ENCODE measurements at regions not wholly inside any gene's neighbourhood (a gene's known extent, or its start where the extent isn't known, plus 50 kb on each side); places are given as distances from the start of the nearest gene placed in this dataset.
"Not testable (repeated sequence)": the region's sequence is repeated elsewhere in the genome, so short reads cannot be mapped to it uniquely, and the experiment has no call there.

GRCh38 chr21:10367586-10367985, 153.8 kb upstream of the TPTE start:
- peak; percentile 6 to 15 for ATAC-seq

DNA sequence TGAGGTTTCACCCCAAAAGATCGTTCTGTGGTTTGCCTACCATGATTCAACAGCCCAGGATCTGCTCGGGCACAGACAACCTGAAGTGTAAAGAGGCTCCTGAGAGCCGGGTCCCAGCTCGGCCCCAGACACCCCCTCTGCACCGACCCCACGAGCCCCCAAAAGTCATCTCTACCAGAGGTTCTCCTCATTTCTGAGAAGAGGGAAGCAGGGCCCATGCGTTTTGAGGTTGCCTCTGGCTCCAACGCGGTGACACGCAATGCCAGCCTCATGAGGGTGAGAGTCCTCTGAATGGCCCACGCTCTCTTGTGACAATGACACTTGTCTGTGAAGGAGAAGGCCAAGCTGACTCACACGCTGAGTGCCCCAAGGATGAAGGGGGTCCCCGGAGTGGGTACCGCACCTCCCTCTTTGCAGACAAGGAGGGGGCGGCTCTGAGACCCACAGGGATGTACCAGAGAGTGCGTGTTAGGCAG, 153.0 kb upstream of the TPTE start:
- peak; percentile 15 to 22 for ATAC-seq

- not testable (repeated sequence) for ATAC-seq
Measured at GRCh38 chr21:10369289-10369688, 152.1 kb upstream of the TPTE start.

DNA sequence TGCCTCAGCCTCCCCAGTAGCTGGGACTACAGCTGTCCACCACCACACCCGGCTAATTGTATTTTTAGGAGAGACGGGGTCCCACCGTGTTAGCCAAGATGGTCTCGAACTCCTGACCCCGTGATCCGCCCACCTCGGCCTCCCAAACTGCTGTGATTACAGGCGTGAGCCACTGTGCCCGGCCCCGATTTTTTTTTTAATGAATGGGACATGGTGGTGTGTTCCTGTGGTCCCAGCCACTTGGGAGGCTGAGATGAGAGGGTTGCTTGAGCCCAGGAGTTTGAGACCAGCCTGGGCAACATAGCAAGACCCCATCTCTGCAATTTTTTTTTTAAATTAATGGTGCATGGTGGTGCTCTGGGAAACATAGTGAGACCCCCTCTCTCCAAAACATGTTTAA, 143.6 kb upstream of the TPTE start:
- ATAC-seq = not testable (repeated sequence)

DNA sequence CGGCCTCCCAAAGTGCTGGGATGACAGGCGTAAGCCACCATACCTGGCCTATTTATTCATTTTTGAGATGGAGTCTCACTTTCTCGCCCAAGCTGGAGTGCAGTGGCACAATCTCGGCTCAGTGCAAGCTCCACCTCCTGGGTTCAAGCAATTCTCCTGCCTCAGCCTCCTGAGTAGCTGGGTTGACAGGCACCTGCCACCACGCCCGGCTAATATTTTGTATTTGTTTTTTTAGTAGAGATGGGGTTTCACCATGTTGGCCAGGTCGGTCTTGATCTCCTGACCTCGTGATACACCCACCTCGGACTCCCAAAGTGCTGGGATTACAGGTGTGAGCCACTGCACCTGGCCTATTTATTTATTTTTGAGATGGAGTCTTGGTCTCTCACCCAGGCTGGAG, 141.6 kb upstream of the TPTE start:
- ATAC-seq = not testable (repeated sequence)

- not testable (repeated sequence) for ATAC-seq
Measured at GRCh38 chr21:10381687-10382060, 139.7 kb upstream of the TPTE start.

DNA sequence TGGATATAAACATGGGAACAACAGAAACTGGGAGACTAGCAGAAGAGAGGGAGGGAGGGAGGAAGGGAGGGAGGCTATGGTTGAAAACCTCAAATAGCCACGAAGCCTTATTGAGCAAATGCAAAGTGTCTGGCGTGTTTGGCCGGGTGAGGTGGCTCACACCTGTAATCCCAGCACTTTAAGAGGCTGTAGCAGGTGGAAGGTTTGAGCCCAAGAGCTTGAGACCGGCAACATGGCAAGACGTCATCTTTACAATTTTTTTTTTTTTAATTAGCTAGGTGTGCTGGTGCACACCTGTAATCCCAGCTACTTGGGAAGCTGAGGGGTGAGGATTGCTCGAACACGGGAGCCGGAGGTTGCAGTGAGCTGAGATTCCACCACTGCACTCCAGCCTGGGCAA, 139.2 kb upstream of the TPTE start:
- ATAC-seq = not testable (repeated sequence)

DNA sequence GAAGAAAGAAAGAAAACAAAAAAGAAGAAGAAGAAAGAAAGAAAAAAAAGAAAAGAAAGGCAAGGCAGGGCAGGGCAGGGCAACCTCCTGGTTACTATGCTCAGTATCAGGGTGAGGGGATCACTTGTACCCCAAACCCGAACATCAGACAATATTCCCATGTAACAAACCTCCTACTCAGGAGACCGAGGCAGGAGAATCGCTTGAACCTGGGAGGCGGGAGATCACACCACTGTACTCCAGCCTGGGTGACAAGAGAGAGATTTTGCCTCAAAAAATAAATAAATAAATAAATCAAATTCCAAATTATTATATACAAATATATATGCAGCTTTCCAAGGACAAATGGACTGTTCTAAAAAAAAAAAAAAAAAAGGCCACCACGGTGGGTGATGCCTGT, 138.8 kb upstream of the TPTE start:
- not testable (repeated sequence) for ATAC-seq

DNA sequence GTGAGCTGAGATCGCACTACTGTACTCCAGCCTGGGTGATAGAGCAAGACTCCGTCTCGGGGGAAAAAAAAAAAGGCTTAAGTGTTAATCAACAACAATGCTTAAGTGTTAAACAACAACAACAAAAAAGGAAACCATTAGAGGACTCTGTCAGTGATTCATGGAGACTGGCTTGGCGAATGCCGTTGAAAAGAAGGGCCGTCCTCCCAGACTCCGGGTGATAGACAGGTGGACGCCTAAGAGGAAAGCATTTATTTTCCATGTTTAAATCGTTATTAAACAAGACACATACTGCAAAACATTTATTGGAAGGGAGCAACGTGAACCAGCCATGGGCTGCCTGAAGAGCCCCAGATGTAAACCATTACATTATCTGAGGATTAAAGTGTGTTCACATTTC, 137.8 kb upstream of the TPTE start:
- not testable (repeated sequence) for ATAC-seq

GRCh38 chr21:10384304-10384861, 137.0 kb upstream of the TPTE start:
- ATAC-seq = not testable (repeated sequence)

- ATAC-seq = not testable (repeated sequence)
Measured at GRCh38 chr21:10385202-10385601, 136.2 kb upstream of the TPTE start.

DNA sequence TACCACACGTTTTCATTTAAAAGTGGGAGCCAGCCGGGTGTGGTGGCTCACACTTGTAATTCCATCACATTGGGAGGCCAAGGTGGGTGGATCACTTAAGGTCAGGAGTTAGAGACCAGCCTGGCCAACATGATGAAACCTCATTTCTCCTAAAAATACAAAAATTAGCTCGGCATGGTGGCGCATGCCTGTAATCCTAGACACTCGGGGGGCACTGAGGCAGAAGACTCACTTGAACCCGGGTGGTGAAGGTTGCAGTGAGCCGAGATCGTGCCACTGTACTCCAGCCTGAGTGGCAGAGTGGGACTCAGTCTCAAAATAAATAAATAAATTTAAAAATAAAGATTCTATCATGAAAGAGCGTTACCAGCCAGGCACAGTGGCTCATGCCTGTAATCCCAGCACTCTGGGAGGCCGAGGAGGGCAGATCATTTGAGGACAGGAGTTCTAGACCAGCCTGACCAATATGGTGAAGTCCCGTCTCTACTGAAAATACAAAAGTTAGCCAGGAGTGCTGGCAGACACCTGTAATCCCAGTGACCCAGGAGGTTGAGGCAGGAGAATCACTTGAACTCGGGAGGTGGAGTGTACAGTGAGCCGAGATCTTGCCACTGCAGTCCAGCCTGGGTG, 135.4 kb upstream of the TPTE start:
- peak in 1 of 2 donors; percentile 26 for ATAC-seq

DNA sequence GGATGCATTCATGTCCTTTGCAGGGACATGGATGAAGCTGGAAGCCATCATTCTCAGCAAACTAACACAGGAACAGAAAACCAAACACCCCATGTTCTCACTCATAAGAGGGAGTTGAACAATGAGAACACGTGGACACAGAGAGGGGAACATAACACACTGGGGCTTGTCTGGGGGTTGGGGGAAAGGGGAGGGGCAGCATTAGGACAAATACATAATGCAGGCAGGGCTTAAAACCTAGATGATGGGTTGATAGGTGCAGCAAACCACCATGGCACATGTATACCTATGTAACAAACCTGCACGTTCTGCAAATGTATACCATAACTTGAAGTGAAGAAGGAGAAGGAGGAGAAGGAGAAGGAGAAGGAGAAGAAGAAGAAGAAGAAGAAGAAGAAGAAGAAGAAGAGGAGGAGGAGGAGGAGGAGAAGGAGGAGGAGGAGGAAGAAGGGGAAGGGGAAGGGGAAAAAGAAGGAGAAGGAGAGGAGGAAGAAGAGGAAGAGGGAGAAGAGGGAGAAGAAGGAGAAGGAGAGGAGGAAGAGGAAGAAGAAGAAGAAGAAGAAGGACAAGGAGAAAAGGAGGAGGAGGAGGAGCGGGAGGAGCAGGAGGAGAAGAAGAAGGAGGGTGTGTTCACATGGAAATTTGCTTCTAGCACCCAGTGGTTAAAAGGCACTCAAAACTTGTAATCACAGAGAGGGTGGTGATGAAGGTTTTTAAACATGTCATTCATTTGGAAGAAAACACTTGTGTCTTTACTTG, 133.5 kb upstream of the TPTE start:
- not testable (repeated sequence) for ATAC-seq

DNA sequence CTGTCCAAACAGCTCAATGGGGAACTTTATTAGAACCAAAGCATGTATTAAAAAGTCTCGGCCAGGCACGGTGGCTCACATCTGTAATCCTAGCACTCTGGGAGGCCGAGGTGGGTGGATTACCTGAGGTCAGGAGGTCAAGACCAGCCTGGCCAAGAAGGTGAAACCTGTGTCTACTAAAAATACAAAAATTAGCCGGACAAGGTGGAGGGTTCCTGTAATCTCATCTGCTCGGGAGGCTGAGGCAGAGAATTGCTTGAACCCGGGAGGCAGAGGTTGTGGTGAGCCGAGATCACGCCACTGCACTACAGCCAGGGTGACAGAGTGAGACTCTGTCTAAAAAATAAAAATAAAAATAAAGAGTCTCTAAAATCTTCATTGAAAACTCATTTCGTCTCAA, 132.8 kb upstream of the TPTE start:
- not testable (repeated sequence) for ATAC-seq

- ATAC-seq = not testable (repeated sequence)
Measured at GRCh38 chr21:10392301-10392700, 129.1 kb upstream of the TPTE start.

GRCh38 chr21:10395963-10396362, 125.4 kb upstream of the TPTE start:
- ATAC-seq = not testable (repeated sequence)

DNA sequence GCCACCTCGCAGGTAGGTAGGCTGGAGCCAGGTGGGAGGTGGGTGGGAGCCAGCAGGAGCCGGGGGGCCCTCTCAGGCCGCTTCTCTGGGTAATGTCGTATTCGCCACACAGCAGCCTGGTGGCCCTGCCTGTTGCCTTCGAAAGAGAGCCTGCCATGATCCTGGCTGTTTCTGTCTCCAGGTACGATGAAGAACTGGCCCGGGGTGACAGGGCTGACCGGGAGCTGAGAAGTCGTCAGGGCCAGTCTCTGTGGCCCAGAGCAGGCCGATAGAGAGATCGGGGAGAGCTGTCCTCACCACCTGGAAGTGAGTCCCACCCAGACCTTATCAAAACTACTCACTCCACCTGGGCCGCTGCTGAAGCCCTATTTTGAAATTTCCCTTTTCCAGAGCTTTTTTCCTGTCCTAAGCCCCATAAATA, 123.9 kb upstream of the TPTE start:
- peak in 1 of 2 donors; percentile 2 for ATAC-seq

DNA sequence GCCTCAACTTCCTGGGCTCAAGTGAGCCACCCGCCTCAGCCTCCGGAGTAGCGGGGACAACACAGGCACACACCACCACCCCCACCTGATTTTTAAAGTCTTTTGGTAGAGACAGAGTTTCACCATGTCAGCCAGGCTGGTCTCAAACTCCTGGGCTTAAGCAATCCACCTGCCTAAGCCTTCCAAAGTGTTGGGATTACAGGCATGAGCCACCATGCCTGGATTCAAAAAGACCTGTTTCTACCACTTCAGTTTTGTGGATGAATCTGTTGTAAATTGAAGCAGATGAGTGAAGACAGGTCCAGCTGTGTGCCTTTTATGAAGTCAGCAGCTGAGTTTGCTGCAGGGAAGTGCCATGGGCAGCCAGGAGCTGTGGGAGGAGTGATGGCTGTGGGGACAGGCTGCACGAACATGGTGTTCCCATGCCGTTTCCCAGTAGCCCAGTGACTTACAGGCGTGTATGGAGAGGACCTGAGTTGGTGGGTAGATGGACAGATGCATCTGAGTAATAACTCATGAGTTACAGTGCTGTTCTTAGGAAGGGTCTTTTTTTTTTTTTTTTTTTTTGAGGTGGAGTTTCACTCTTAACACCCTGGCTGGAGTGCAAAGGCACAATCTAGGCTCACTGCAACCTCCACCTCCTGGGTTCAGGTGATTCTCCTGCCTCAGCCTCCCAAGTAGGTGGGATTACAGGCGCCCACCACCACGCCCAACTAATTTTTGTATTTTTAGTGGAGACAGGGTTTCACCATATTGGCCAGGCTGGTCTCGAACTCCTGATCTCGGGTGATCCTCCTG, 122.5 kb upstream of the TPTE start:
- ATAC-seq = not testable (repeated sequence)

DNA sequence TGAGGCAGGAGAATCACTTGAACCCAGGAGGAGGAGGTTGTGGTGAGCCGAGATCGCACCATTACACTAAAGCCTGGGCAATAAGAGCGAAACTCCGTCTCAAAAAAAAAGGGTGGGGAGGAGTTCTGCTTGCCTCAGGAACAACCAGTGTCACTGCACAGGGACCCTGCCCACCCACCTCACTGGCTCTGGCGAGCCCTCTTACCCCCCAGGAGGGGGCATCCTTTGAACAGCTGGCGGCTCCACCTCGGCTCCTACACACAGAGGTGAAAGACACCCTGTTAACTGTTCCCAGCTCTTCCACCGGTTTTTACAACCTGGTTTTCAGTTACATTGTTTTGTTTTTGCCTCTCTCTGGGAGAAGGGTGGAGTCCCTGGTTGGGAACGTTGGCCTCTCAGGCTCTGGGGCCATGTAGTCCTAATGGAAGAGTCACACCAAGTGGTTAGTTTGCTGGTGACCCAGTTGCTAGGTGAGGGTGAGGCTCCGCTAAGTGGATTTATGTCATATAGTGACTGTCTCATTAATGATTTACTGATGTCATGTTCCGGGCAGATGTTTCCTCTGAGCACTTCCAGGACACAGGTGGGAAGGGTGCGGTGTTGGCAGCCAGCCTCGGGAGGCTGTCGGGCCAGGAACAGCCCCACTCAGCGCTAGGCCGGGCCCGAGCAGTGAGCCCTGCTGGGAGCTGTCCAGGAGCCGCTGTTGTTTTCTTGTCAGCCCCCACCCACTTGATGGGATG, 120.6 kb upstream of the TPTE start:
- not testable (repeated sequence) for ATAC-seq

GRCh38 chr21:10402461-10402860, 118.9 kb upstream of the TPTE start:
- ATAC-seq = peak in 1 of 2 donors; percentile 10

DNA sequence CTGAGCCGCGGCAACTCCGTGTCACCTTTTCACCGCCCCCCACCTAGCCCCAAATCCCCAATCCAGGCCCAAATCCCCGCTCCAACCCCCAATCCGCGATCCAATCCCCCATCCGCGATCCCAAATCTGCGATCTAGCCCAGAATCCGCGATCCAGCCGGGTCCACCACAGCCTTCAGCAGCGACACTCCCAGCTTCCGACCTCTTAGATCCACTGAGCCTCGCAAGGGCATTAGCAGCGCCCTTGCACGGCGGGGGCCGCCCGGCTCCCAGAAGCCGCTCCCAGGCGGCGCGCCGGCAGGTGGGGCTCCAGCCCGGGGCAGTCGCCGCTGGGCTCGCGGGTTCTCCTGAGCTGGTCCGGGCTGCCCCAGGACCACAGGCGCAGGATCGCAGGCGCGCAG, 116.1 kb upstream of the TPTE start:
- ATAC-seq = not testable (repeated sequence)

DNA sequence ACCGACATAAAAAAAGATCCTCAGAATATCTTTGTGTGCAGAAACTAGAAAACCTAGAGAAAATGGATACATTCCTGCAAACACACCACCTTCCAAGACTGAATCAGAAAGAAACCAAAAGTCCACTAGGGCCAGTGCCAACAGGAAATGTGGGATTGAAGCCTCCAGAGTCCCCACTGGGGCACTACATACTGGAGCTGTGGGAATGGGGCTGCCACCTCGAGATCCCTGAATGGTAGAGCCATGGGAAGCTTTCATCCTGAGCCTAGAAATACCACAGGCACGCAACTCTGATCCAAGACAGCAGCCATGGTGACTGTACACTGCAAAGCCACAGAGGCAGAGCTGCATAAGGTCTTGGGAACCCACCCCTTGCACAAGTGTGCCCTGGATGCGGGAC, 111.6 kb upstream of the TPTE start:
- not testable (repeated sequence) for ATAC-seq
